Trophoblast cell (in vitro differentiated cells and primary cell): ENCODE measurements at regions not wholly inside any gene's neighbourhood (a gene's known extent, or its start where the extent isn't known, plus 50 kb on each side); places are given as distances from the start of the nearest gene placed in this dataset.

Experiments used
- DNase-seq, 2 donors: peaks; one replicate each; pipeline ENCODE4 v3.0.0-alpha.2; 2016
- H2AFZ ChIP-seq: 2 replicates; pipeline ENCODE4 v1.6.1; 2013; ENCODE audit warnings: low read length, moderate library complexity, mild to moderate bottlenecking; ENCODE audit not compliant: insufficient read depth, poor library complexity
- H2AK5ac ChIP-seq: 2 replicates; pipeline ENCODE4 v1.6.1; 2013; ENCODE audit warnings: mild to moderate bottlenecking, low read length
- H2BK120ac ChIP-seq: 2 replicates; pipeline ENCODE4 v1.6.1; 2013; ENCODE audit warnings: low read length, mild to moderate bottlenecking, moderate library complexity; ENCODE audit not compliant: insufficient read depth, poor library complexity
- H2BK12ac ChIP-seq: 2 replicates; pipeline ENCODE4 v1.6.1; 2013; ENCODE audit warnings: mild to moderate bottlenecking, low read length, moderate library complexity
- H2BK5ac ChIP-seq: 2 replicates; pipeline ENCODE4 v1.6.1; 2013; ENCODE audit warnings: low read length, low read depth, moderate library complexity, mild to moderate bottlenecking; ENCODE audit not compliant: poor library complexity
- H3K14ac ChIP-seq: 2 replicates; pipeline ENCODE4 v1.6.1; 2013; ENCODE audit warnings: mild to moderate bottlenecking, low read length
- H3K18ac ChIP-seq: 2 replicates; pipeline ENCODE4 v1.6.1; 2013; ENCODE audit warnings: mild to moderate bottlenecking, low read length
- H3K23ac ChIP-seq: 2 replicates; pipeline ENCODE4 v1.6.1; 2013; ENCODE audit warnings: low read length
- H3K27ac ChIP-seq: 2 replicates; pipeline ENCODE4 v1.5.1; 2013; ENCODE audit warnings: low read depth, mild to moderate bottlenecking, inconsistent platforms, low read length, moderate library complexity
- H3K27me3 ChIP-seq: 2 replicates; pipeline ENCODE4 v1.6.1; 2013; ENCODE audit warnings: inconsistent platforms, mild to moderate bottlenecking, low read length, moderate library complexity; ENCODE audit not compliant: insufficient read depth
- H3K36me3 ChIP-seq, 2 experiments: 1 replicate in 1 of 2; 2 replicates in 1 of 2; pipeline ENCODE4 v1.6.1; 2013; ENCODE audit warnings: low read length in 2 of 2, mild to moderate bottlenecking in 2 of 2, moderate library complexity in 1 of 2; ENCODE audit not compliant: insufficient read depth in 2 of 2, control insufficient read depth in 1 of 2
- H3K4ac ChIP-seq: 2 replicates; pipeline ENCODE4 v1.6.1; 2013; ENCODE audit warnings: low read depth, mild to moderate bottlenecking, low read length, moderate library complexity
- H3K4me1 ChIP-seq, 2 experiments: 1 replicate in 1 of 2; 2 replicates in 1 of 2; pipeline ENCODE4 v1.6.1; 2013; ENCODE audit warnings: low read length in 2 of 2, mild to moderate bottlenecking in 2 of 2, moderate library complexity in 1 of 2; ENCODE audit not compliant: insufficient read depth in 2 of 2, control insufficient read depth in 1 of 2
- H3K4me2 ChIP-seq: 2 replicates; pipeline ENCODE4 v1.6.1; 2013; ENCODE audit warnings: inconsistent platforms, mild to moderate bottlenecking, low read length, moderate library complexity
- H3K4me3 ChIP-seq: 2 replicates; pipeline ENCODE4 v1.5.1; 2013; ENCODE audit warnings: mild to moderate bottlenecking, low read depth, low read length, inconsistent platforms
- H3K79me1 ChIP-seq: one replicate; pipeline ENCODE4 v1.6.1; 2013; ENCODE audit warnings: low read length
- H3K79me2 ChIP-seq: 2 replicates; pipeline ENCODE4 v1.6.1; 2013; ENCODE audit warnings: low read length, mild to moderate bottlenecking; ENCODE audit not compliant: control insufficient read depth, insufficient read depth, poor library complexity
- H3K9ac ChIP-seq: 2 replicates; pipeline ENCODE4 v1.6.1; 2013; ENCODE audit warnings: mild to moderate bottlenecking, low read length
- H3K9me3 ChIP-seq: 2 replicates; pipeline ENCODE4 v1.6.1; 2013; ENCODE audit warnings: low read depth, mild to moderate bottlenecking, control low read depth, inconsistent platforms, low read length; ENCODE audit not compliant: insufficient read depth
- H4K12ac ChIP-seq: 2 replicates; pipeline ENCODE4 v1.6.1; 2013; ENCODE audit warnings: low read depth, mild to moderate bottlenecking, low read length, moderate library complexity
- H4K8ac ChIP-seq: 2 replicates; pipeline ENCODE4 v1.6.1; 2013; ENCODE audit warnings: low read depth, mild to moderate bottlenecking, low read length, moderate library complexity
- H4K91ac ChIP-seq: one replicate; pipeline ENCODE4 v1.6.1; 2013; ENCODE audit warnings: low read depth, mild to moderate bottlenecking, low read length, moderate library complexity
- WGBS: extraction: QIAGEN DNeasy Blood & Tissue Kit; methylation state at CpG from one replicate; pipeline ENCODE4 v1.1.7; 2013; ENCODE audit warnings: missing lambda C conversion rate; ENCODE audit not compliant: insufficient read length, insufficient coverage; ENCODE audit errors: extremely low coverage; 5-methylcytosine and 5-hydroxymethylcytosine counted together

DNA sequence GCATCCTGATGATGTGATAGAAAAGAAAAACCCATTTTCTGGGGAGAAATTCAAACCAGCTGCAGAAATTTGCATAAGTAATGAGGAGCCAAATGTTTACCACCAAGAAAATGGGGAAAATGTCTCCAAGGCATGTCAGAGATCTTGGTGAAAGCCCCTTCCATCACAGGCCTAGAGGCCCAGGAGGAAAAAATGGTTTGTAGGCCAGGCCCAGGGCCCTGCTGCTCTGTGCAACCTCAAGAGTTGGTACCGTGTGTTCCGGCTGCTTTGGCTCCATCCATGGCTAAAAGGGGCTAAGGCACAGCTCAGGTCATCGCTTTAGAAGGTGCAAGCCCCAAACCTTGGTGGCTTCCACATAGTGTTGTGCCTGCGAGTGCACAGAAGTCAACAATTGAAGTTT lies 543.1 kb downstream of the ZNF608 start:
- H3K27me3 ChIP-seq: no peaks in the 10 kb centered on the region
- H3K23ac ChIP-seq: no peak overlapping the region
- H3K79me2 ChIP-seq: no peaks in the 10 kb centered on the region
- no peak overlapping the region for H4K91ac ChIP-seq
- no peak overlapping the region for H3K4me3 ChIP-seq
- WGBS: no CpG with 5 or more reads among the region's 4 CpGs
- no peaks in the 10 kb centered on the region for H3K4me1 ChIP-seq
- no peak overlapping the region for H2BK5ac ChIP-seq
- peaks cover 5 to 6% of the 10 kb centered on the region in 2 experiments for H3K36me3 ChIP-seq
- H2BK120ac ChIP-seq: no peak overlapping the region
- no peak overlapping the region for H3K14ac ChIP-seq
- H3K27ac ChIP-seq: no peak overlapping the region
- H3K9ac ChIP-seq: no peak overlapping the region
- no peak overlapping the region for H3K4me2 ChIP-seq
- no peak overlapping the region for H2AK5ac ChIP-seq
- H2AFZ ChIP-seq: no peak overlapping the region
- no peak overlapping the region for H3K18ac ChIP-seq
- DNase-seq: no peak
- no peaks in the 10 kb centered on the region for H3K79me1 ChIP-seq
- no peak overlapping the region for H4K12ac ChIP-seq
- H4K8ac ChIP-seq: no peak overlapping the region
- H3K4ac ChIP-seq: no peak overlapping the region
- no peak overlapping the region for H2BK12ac ChIP-seq
- H3K9me3 ChIP-seq: peaks cover 7% of the 10 kb centered on the region

DNA sequence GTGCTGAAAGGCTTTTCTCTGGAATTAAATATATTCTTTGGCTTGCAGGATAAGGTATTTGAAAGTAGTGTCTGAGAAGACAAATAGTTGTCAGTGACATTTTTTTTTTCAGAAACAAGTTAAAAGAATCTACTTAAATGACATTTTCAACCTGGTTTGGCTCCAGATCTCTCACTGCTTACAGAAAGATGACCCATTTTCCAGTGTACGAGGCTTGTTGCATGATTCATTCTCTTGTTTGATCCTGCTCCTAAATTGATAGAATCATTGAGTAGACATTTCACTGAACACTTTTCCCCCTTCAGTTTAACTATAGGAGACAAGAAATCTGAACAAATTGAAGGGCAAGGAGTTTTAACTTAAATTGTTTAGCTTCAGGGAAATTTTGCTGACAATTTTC lies 546.1 kb downstream of the ZNF608 start:
- H3K4me1 ChIP-seq: no peaks in the 10 kb centered on the region
- no peak overlapping the region for H2BK120ac ChIP-seq
- H2BK12ac ChIP-seq: no peak overlapping the region
- H3K79me2 ChIP-seq: no peaks in the 10 kb centered on the region
- H3K9me3 ChIP-seq: peaks cover 7% of the 10 kb centered on the region
- no peak overlapping the region for H3K4ac ChIP-seq
- H3K4me3 ChIP-seq: no peak overlapping the region
- H3K27ac ChIP-seq: no peak overlapping the region
- no peak overlapping the region for H2AK5ac ChIP-seq
- H3K79me1 ChIP-seq: no peaks in the 10 kb centered on the region
- no peak overlapping the region for H3K14ac ChIP-seq
- no peak overlapping the region for H3K9ac ChIP-seq
- no peak overlapping the region for H3K4me2 ChIP-seq
- peaks cover 5 to 6% of the 10 kb centered on the region in 2 experiments for H3K36me3 ChIP-seq
- WGBS: no CpG with 5 or more reads among the region's 1 CpG
- H2BK5ac ChIP-seq: no peak overlapping the region
- no peak for DNase-seq
- H4K91ac ChIP-seq: no peak overlapping the region
- H3K27me3 ChIP-seq: no peaks in the 10 kb centered on the region
- no peak overlapping the region for H2AFZ ChIP-seq
- no peak overlapping the region for H3K23ac ChIP-seq
- no peak overlapping the region for H4K12ac ChIP-seq
- H3K18ac ChIP-seq: no peak overlapping the region
- no peak overlapping the region for H4K8ac ChIP-seq

DNA sequence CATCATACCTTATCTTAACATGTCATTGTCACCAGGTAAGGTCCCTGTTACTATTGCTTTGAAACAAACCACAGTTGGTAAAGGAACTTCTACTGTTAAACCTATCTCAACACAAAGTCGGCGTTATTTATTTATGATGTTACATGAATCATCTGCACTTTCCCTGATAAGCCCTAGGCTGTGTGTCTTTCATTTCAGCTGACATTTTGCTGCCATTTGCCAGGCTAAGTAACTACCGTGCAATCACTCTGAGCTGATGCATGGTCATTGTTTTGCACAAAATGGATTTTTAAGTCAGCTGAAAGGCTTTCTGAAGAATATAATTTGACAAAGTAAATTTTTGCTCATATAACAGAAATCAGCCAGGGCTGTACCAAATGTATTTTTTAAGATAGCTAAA lies 546.5 kb downstream of the ZNF608 start:
- Histone ChIP-seq H3K4me2 (no peak overlapping the region), H4K91ac (no peak overlapping the region), H3K9me3 (peaks cover 7% of the 10 kb centered on the region), H3K4me1 (no peaks in the 10 kb centered on the region), H3K9ac (no peak overlapping the region), H3K36me3 (peaks cover 5 to 6% of the 10 kb centered on the region in 2 experiments), H3K27me3 (no peaks in the 10 kb centered on the region), H3K18ac (no peak overlapping the region), H2AK5ac (no peak overlapping the region), H4K8ac (no peak overlapping the region), H2BK12ac (no peak overlapping the region), H3K79me1 (no peaks in the 10 kb centered on the region), H4K12ac (no peak overlapping the region), H2AFZ (no peak overlapping the region), H3K4me3 (no peak overlapping the region), H3K4ac (no peak overlapping the region), H3K79me2 (no peaks in the 10 kb centered on the region), H2BK5ac (no peak overlapping the region), H3K23ac (no peak overlapping the region), H3K14ac (no peak overlapping the region), H3K27ac (no peak overlapping the region), H2BK120ac (no peak overlapping the region)
- DNase-seq: no peak
- no CpG with 5 or more reads among the region's 3 CpGs for WGBS

DNA sequence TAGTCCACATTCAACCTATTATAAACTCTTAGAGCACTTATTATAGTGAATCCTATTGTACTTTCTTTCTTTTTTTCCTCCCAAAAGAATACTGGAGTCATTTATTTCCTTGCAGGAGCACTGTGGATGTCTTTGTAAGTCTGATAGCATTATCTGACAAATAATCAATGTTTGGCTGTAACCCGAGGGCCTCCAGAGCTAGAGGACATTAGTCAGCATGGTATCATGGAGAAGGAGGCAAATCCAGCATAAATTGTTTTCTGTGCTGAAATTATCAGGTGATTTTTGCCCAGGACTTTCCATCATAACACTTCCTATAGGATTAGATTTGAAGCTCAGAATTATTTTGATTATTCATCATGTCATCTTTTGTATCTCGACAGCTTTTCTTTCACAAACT lies 551.0 kb downstream of the ZNF608 start:
- Histone ChIP-seq H3K4me3 (no peak overlapping the region), H3K27me3 (no peaks in the 10 kb centered on the region), H2BK12ac (no peak overlapping the region), H3K4me2 (no peak overlapping the region), H3K4me1 (no peaks in the 10 kb centered on the region), H3K79me2 (no peaks in the 10 kb centered on the region), H3K27ac (no peak overlapping the region), H2AK5ac (no peak overlapping the region), H2BK5ac (no peak overlapping the region), H2AFZ (no peak overlapping the region), H3K4ac (no peak overlapping the region), H3K9ac (no peak overlapping the region), H4K8ac (no peak overlapping the region), H3K9me3 (no peaks in the 10 kb centered on the region), H3K36me3 (no peaks in the 10 kb centered on the region), H4K91ac (no peak overlapping the region), H3K14ac (no peak overlapping the region), H3K23ac (no peak overlapping the region), H3K79me1 (no peaks in the 10 kb centered on the region), H3K18ac (no peak overlapping the region), H4K12ac (no peak overlapping the region), H2BK120ac (no peak overlapping the region)
- peak in 1 of 2 donors; percentile 9 for DNase-seq
- no CpG with 5 or more reads among the region's 2 CpGs for WGBS
